IMR-90 (cell line): ENCODE measurements at regions not wholly inside any gene's neighbourhood (a gene's known extent, or its start where the extent isn't known, plus 50 kb on each side); places are given as distances from the start of the nearest gene placed in this dataset.

Experiments used
- ATAC-seq: fragments of 200-7000 bp; cut with Tn5 transposase; 2 replicates; pipeline ENCODE4 v1.9.1; 2020; ENCODE audit warnings: low read depth, mild to moderate bottlenecking, moderate library complexity
- BruUV-seq: library from RNA; stranded (reverse); fragments of 400-500 nt; replicated peaks from 2 replicates; lab custom pipeline; 2021; lab: Mats Ljungman, UMichigan
- CTCF ChIA-PET: fragments of 300-600 bp; formaldehyde crosslinking; extraction: SDS; loops from one replicate; lab custom pipeline; 2021; ENCODE audit warnings: antibody characterized with exemption; lab: Yijun Ruan, JAX
- POLR2A ChIA-PET: fragments of 300-600 bp; sonication (Branson Sonifier 250); formaldehyde crosslinking; loops from one replicate; lab custom pipeline; 2022; ENCODE audit warnings: antibody characterized with exemption; ENCODE audit not compliant: unreplicated experiment; lab: Charles Lee
- DNase-seq: peaks from one replicate; pipeline ENCODE4 v3.0.0; 2013
- H2AFZ ChIP-seq: replicated peaks from 2 replicates; pipeline ENCODE3; 2013; ENCODE audit warnings: low read length, mild to moderate bottlenecking; ENCODE audit not compliant: poor library complexity
- H2AK5ac ChIP-seq: 2 replicates; pipeline ENCODE4 v1.6.1; 2013; ENCODE audit warnings: low read depth, low read length, inconsistent platforms
- H2AK9ac ChIP-seq: replicated peaks from 2 replicates; pipeline ENCODE3; 2013; ENCODE audit warnings: mild to moderate bottlenecking, low read depth, low read length, moderate library complexity; ENCODE audit not compliant: poor library complexity
- H2BK120ac ChIP-seq: 2 replicates; pipeline ENCODE4 v1.6.1; 2013; ENCODE audit warnings: low read depth, low read length, inconsistent platforms
- H2BK15ac ChIP-seq: 3 replicates; pipeline ENCODE4 v1.6.1; 2013; ENCODE audit warnings: low read depth, low read length, inconsistent platforms
- H2BK20ac ChIP-seq: 2 replicates; pipeline ENCODE4 v1.6.1; 2013; ENCODE audit warnings: low read depth, mild to moderate bottlenecking, inconsistent platforms, low read length, moderate library complexity
- H2BK5ac ChIP-seq: 2 replicates; pipeline ENCODE4 v1.6.1; 2013; ENCODE audit warnings: mild to moderate bottlenecking, low read depth, low read length, inconsistent platforms; ENCODE audit not compliant: poor library complexity, severe bottlenecking
- H3K14ac ChIP-seq: replicated peaks from 2 replicates; pipeline ENCODE4 v1.6.1; 2013; ENCODE audit warnings: low read depth, low read length, inconsistent platforms
- H3K18ac ChIP-seq: 2 replicates; pipeline ENCODE4 v1.6.1; 2013; ENCODE audit warnings: low read depth, low read length, control low read depth
- H3K23ac ChIP-seq: 2 replicates; pipeline ENCODE4 v1.6.1; 2013; ENCODE audit warnings: low read depth, low read length, inconsistent platforms
- H3K27ac ChIP-seq: 2 replicates; pipeline ENCODE4 v1.5.1; 2013; ENCODE audit warnings: mild to moderate bottlenecking, control low read depth, low read length; ENCODE audit not compliant: insufficient read depth
- H3K27me3 ChIP-seq: 2 replicates; pipeline ENCODE4 v1.6.1; 2013; ENCODE audit warnings: low read length; ENCODE audit not compliant: control insufficient read depth, insufficient read depth
- H3K36me3 ChIP-seq: 2 replicates; pipeline ENCODE4 v1.6.1; 2013; ENCODE audit warnings: low read length, mixed read lengths; ENCODE audit not compliant: control insufficient read depth, insufficient read depth
- H3K4ac ChIP-seq: 2 replicates; pipeline ENCODE4 v1.6.1; 2013; ENCODE audit warnings: low read depth, low read length, inconsistent platforms
- H3K4me1 ChIP-seq: 2 replicates; pipeline ENCODE4 v1.6.1; 2013; ENCODE audit warnings: low read length, mixed read lengths; ENCODE audit not compliant: control insufficient read depth, insufficient read depth
- H3K4me2 ChIP-seq: 2 replicates; pipeline ENCODE4 v1.6.1; 2013; ENCODE audit warnings: low read depth, mild to moderate bottlenecking, control low read depth, low read length, moderate library complexity
- H3K4me3 ChIP-seq: 2 replicates; pipeline ENCODE4 v1.5.1; 2013; ENCODE audit warnings: low read depth, mild to moderate bottlenecking, control low read depth, low read length, moderate library complexity; ENCODE audit not compliant: insufficient read depth
- H3K56ac ChIP-seq: 2 replicates; pipeline ENCODE4 v1.6.1; 2013; ENCODE audit warnings: low read length, inconsistent platforms; ENCODE audit not compliant: insufficient read depth; ENCODE audit errors: extremely low read depth
- H3K79me1 ChIP-seq, 2 experiments: 2 replicates each; pipeline ENCODE4 v1.6.1; 2013; ENCODE audit warnings: low read length in 2 of 2, inconsistent platforms in 1 of 2, low read depth in 1 of 2
- H3K9ac ChIP-seq: 2 replicates; pipeline ENCODE4 v1.6.1; 2013; ENCODE audit warnings: low read depth, low read length, control low read depth
- H3K9me1 ChIP-seq: 2 replicates; pipeline ENCODE4 v1.6.1; 2013; ENCODE audit warnings: low read length, inconsistent platforms; ENCODE audit not compliant: insufficient read depth
- H3K9me3 ChIP-seq: 2 replicates; pipeline ENCODE4 v1.6.1; 2013; ENCODE audit warnings: low read length; ENCODE audit not compliant: control insufficient read depth, insufficient read depth
- H4K20me1 ChIP-seq: 2 replicates; pipeline ENCODE4 v1.6.1; 2013; ENCODE audit warnings: low read length, inconsistent platforms; ENCODE audit not compliant: insufficient read depth
- H4K5ac ChIP-seq: 2 replicates; pipeline ENCODE4 v1.6.1; 2013; ENCODE audit warnings: mild to moderate bottlenecking, low read depth, low read length, control low read depth
- H4K8ac ChIP-seq, 2 experiments: 2 replicates each; pipeline ENCODE4 v1.6.1; 2013; ENCODE audit warnings: low read depth in 2 of 2, low read length in 2 of 2, control low read depth in 1 of 2, inconsistent platforms in 1 of 2
- H4K91ac ChIP-seq: 2 replicates; pipeline ENCODE4 v1.6.1; 2013; ENCODE audit warnings: low read depth, low read length, inconsistent platforms; ENCODE audit not compliant: insufficient read depth
- CTCF ChIP-seq: conservative IDR thresholded peaks from 2 replicates; pipeline ENCODE4 v1.5.1; 2012; ENCODE audit warnings: mild to moderate bottlenecking, low read depth, low read length, improper control_type of control experiment
- FOS ChIP-seq: fragments of 150-350 bp; IDR thresholded peaks from 2 replicates; pipeline ENCODE4 v1.6.1; 2016; ENCODE audit warnings: low read depth, low read length
- MAFK ChIP-seq: IDR thresholded peaks from 2 replicates; pipeline ENCODE4 v1.6.1; 2012; ENCODE audit warnings: low read depth, low read length, improper control_type of control experiment
- MXI1 ChIP-seq: IDR thresholded peaks from 2 replicates; pipeline ENCODE4 v1.6.1; 2012; ENCODE audit warnings: low read depth, mild to moderate bottlenecking, low read length, moderate library complexity, borderline replicate concordance
- WGBS, 2 experiments: methylation state at CpG; one replicate each; pipeline versions ENCODE4 v1.1.5 to v1.1.7; 2013; ENCODE audit warnings: missing lambda C conversion rate in 2 of 2; ENCODE audit not compliant: insufficient read length in 1 of 2; ENCODE audit errors: extremely low coverage in 2 of 2; 5-methylcytosine and 5-hydroxymethylcytosine counted together
- dilution Hi-C: fragments of 300-500 bp; cut with HindIII; formaldehyde crosslinking; loops from one replicate; pipeline ENCODE4 v1.14.3; 2018; ENCODE audit warnings: low sequenced_read_pairs; ENCODE audit not compliant: unreplicated experiment
- in situ Hi-C: fragments of 300-500 bp; cut with MboI; formaldehyde crosslinking; loops from 3 replicates; pipeline ENCODE4 v1.14.3; 2019; ENCODE audit warnings: low sequenced_read_pairs, inconsistent platforms, mixed read lengths
- intact Hi-C: fragments of 100-400 bp; cut with micrococcal nuclease; formaldehyde crosslinking; loops from 2 replicates; pipeline ENCODE4 v1.10.0; 2022

- H3K18ac ChIP-seq, result no peak overlapping the region
- 40% methylated on average over 1 of the region's 13 CpGs; no CpG with 5 or more reads in 1 of the 2 experiments for WGBS, 2 experiments
- H3K9ac ChIP-seq, result no peak overlapping the region
- H3K14ac ChIP-seq, result no peak overlapping the region
- no peak overlapping the region for H3K4ac ChIP-seq
- peaks cover 2% of the 10 kb centered on the region; the same call in 1 of the 2 replicates for H3K4me1 ChIP-seq
- H3K56ac ChIP-seq, result no peak overlapping the region
- H3K27me3 ChIP-seq, result peaks cover 28% of the 10 kb centered on the region
- no TSS peak for BruUV-seq
- no peak overlapping the region for H2AFZ ChIP-seq
- DNase-seq (no peak), ATAC-seq (no peak)
- in situ Hi-C loops, result no loop called here
- no peak overlapping the region for H2AK9ac ChIP-seq
- H3K4me3 ChIP-seq, result no peak overlapping the region
- H2BK5ac ChIP-seq, result no peak overlapping the region
- no peak overlapping the region for H2BK15ac ChIP-seq
- no peak overlapping the region for H2BK120ac ChIP-seq
- H4K20me1 ChIP-seq, result no peaks in the 10 kb centered on the region
- dilution Hi-C loops, result no loop called here
- H3K23ac ChIP-seq, result no peak overlapping the region
- no peak overlapping the region for H4K5ac ChIP-seq
- no peak overlapping the region for H3K27ac ChIP-seq
- no peaks in the 10 kb centered on the region for H3K79me1 ChIP-seq
- no peaks in the 10 kb centered on the region for H3K9me1 ChIP-seq
- no peak overlapping the region for H4K91ac ChIP-seq
- no peak overlapping the region for H2BK20ac ChIP-seq
- no peaks in the 10 kb centered on the region for H3K36me3 ChIP-seq
- no peak overlapping the region for H4K8ac ChIP-seq
- CTCF ChIA-PET, result no interaction called here
- no peak overlapping the region for H3K4me2 ChIP-seq
- no peak overlapping the region for H2AK5ac ChIP-seq
- no peaks in the 10 kb centered on the region for H3K9me3 ChIP-seq
- intact Hi-C loops, result no loop called here
- POLR2A ChIA-PET, result no interaction called here
- TF ChIP-seq MAFK (no peak), MXI1 (no peak), FOS (no peak), CTCF (no peak)
These were observed 113.3 kb upstream of the ATP6AP2 start for GRCh38 chrX:40467454-40467853.
